ENCODE measurements at regions not wholly inside any gene's neighbourhood (a gene's known extent, or its start where the extent isn't known, plus 50 kb on each side); places are given as distances from the start of the nearest gene placed in this dataset.
A peak's percentile ranks its signal among the peaks of the same experiment; 100 is the strongest.

DNA sequence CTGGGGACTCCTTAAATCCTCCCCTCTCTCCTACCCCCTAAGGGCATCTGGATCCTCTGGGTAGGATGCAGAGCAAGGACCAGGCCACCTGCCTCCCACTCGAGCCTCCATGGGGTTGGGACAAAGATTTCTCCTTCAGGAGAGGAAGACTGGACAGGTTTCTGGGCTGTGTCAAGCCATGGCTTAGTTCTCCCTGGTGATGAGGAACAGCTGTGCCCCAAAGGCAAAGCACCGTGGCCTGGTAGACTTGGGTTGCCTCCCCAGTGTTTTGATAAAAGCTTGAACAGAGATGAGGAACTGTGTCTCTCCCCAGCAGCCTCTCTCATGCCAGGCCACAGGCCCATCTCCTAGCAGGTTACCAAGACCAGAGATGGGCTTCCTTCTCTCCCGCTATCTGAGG, 238.3 kb downstream of the WDR11 start:
- FAIRE-seq (no peak), DNase-seq (no peak)
- TF ChIP-seq, protein P1, sequence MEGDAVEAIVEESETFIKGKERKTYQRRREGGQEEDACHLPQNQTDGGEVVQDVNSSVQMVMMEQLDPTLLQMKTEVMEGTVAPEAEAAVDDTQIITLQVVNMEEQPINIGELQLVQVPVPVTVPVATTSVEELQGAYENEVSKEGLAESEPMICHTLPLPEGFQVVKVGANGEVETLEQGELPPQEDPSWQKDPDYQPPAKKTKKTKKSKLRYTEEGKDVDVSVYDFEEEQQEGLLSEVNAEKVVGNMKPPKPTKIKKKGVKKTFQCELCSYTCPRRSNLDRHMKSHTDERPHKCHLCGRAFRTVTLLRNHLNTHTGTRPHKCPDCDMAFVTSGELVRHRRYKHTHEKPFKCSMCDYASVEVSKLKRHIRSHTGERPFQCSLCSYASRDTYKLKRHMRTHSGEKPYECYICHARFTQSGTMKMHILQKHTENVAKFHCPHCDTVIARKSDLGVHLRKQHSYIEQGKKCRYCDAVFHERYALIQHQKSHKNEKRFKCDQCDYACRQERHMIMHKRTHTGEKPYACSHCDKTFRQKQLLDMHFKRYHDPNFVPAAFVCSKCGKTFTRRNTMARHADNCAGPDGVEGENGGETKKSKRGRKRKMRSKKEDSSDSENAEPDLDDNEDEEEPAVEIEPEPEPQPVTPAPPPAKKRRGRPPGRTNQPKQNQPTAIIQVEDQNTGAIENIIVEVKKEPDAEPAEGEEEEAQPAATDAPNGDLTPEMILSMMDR (IDR thresholded peaks at IDR 0.05; ENCODE audit: borderline replicate concordance, extremely low read depth, insufficient read depth), result no peak
- intact Hi-C loops (cut with DNase I), result no loop called here
- Histone ChIP-seq H3K27ac (ENCODE audit: low read depth in 2 of 2, low read length in 2 of 2) (no peak overlapping the region), H3K27me3 (ENCODE audit: control insufficient read depth, insufficient read depth, low read length) (no peaks in the 10 kb centered on the region), H3K36me3 (ENCODE audit: control insufficient read depth in 2 of 3, insufficient read depth in 3 of 3, low read length in 3 of 3) (no peaks in the 10 kb centered on the region), H3K4me1 (ENCODE audit: control insufficient read depth in 2 of 3, insufficient read depth in 2 of 3, low read depth in 1 of 3, low read length in 3 of 3) (peaks cover 0 to 5% (median 0%) of the 10 kb centered on the region in 3 donors), H3K9ac (ENCODE audit: low read length in 3 of 3) (no peak overlapping the region), H3K4me3 (ENCODE audit: low read length in 3 of 3) (no peak overlapping the region), H3K9me3 (ENCODE audit: control insufficient read depth in 2 of 3, insufficient read depth in 1 of 3, low read length in 3 of 3) (no peaks in the 10 kb centered on the region)

DNA sequence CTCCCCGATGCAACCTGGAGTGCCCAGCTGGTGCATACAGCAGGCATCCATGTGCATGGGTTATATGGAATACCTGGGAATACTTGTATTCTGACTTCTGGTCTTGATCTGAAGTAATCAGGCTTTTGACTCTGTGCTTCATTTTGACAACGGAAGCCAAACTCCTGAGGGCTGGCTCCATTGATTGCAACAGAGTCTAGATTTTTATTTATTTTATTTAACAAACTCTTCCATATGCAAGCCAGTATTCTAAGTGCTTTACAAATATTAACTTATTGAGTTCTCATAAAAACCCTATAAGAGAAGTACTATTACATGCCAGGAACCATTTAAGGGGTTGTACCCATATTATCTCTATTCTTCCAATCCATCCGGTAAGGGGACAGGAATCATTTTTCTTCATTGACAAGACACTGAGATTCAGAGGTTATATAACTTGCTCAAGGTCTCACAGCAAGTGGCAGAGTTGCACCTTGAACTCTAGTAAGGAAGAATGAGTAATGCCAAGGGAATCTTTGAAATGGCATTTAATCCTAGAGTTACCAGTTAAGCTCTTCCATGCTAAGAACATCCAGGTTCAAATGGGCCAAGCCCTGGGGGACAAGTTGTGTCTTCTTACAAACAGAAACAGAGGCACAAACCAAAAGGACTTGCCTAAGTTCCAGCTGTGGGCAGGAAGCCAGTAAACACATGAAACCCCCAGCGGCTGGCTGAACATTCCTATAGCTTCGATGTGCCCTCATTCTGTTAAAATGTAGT, 241.0 kb downstream of the WDR11 start:
- peaks cover 0 to 5% (median 0%) of the 10 kb centered on the region in 3 donors for H3K4me1 ChIP-seq (ENCODE audit: control insufficient read depth in 2 of 3, insufficient read depth in 2 of 3, low read depth in 1 of 3, low read length in 3 of 3)
- H3K9ac ChIP-seq (ENCODE audit: low read length in 3 of 3), result no peak overlapping the region
- TF ChIP-seq, protein P1 (IDR thresholded peaks at IDR 0.05; ENCODE audit: borderline replicate concordance, extremely low read depth, insufficient read depth), result no peak
- no peaks in the 10 kb centered on the region for H3K27me3 ChIP-seq (ENCODE audit: control insufficient read depth, insufficient read depth, low read length)
- H3K9me3 ChIP-seq (ENCODE audit: control insufficient read depth in 2 of 3, insufficient read depth in 1 of 3, low read length in 3 of 3), result no peaks in the 10 kb centered on the region
- FAIRE-seq (peak; percentile 35), DNase-seq (peak in 2 of 5 donors; percentile 53 to 65)
- intact Hi-C loops (cut with DNase I), result no loop called here
- peak overlapping the region in 1 of 2 donors; percentile 51 for H3K27ac ChIP-seq (ENCODE audit: low read depth in 2 of 2, low read length in 2 of 2)
- H3K4me3 ChIP-seq (ENCODE audit: low read length in 3 of 3), result no peak overlapping the region
- no peaks in the 10 kb centered on the region for H3K36me3 ChIP-seq (ENCODE audit: control insufficient read depth in 2 of 3, insufficient read depth in 3 of 3, low read length in 3 of 3)

DNA sequence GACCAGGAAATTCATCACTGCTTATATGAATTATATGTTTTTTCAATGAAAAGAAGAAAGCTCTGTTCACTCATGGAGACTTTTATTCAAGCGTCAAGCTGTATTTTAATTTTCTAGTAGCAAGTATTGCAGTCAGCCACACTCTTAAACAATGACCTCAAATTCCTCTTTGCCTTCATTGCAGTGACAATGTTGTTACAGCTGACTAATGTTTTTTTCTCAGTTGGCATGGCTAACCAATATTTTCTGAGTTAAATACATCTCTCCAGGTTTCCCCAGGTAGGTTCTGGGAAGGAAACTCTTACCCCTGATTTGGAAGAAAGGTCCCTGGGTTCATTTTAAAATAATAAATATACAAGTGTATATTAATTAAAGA, 241.5 kb downstream of the WDR11 start:
- no peak for FAIRE-seq
- TF ChIP-seq, protein P1 (IDR thresholded peaks at IDR 0.05; ENCODE audit: borderline replicate concordance, extremely low read depth, insufficient read depth), result no peak
- peak overlapping the region in 1 of 2 donors; percentile 51 for H3K27ac ChIP-seq (ENCODE audit: low read depth in 2 of 2, low read length in 2 of 2)
- no peaks in the 10 kb centered on the region for H3K36me3 ChIP-seq (ENCODE audit: control insufficient read depth in 2 of 3, insufficient read depth in 3 of 3, low read length in 3 of 3)
- no peaks in the 10 kb centered on the region for H3K27me3 ChIP-seq (ENCODE audit: control insufficient read depth, insufficient read depth, low read length)
- peak in 2 of 5 donors; percentile 48 to 56 for DNase-seq
- H3K4me3 ChIP-seq (ENCODE audit: low read length in 3 of 3), result no peak overlapping the region
- H3K9me3 ChIP-seq (ENCODE audit: control insufficient read depth in 2 of 3, insufficient read depth in 1 of 3, low read length in 3 of 3), result no peaks in the 10 kb centered on the region
- H3K9ac ChIP-seq (ENCODE audit: low read length in 3 of 3), result no peak overlapping the region
- intact Hi-C loops (cut with DNase I), result no loop called here
- H3K4me1 ChIP-seq (ENCODE audit: control insufficient read depth in 2 of 3, insufficient read depth in 2 of 3, low read depth in 1 of 3, low read length in 3 of 3), result peaks cover 0 to 5% (median 0%) of the 10 kb centered on the region in 3 donors

Data from kidney (tissue), 13 donors.